ENCODE measurements at regions not wholly inside any gene's neighbourhood (a gene's known extent, or its start where the extent isn't known, plus 50 kb on each side); places are given as distances from the start of the nearest gene placed in this dataset.
A peak's percentile ranks its signal among the peaks of the same experiment; 100 is the strongest.

DNA sequence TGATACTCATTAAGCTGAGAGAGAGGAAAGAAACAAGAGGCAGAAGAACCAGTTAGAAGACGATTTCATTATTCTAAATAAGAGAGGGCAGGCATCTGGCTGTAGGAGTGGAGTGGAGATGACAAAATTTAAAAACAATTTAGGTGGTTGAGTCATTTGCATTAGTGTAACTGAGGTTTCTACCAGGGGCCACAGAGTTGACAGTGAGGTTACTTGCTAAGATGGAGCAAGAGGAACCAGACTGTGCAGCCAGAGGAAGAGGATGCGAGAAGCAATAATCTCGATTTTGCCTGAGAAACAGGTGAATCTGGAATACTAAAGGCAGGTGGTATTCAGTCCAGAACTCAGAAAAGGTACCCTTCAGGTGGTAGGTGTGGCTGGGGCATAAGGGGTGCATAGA is 491.9 kb downstream of the MID1IP1 start:
- 52% methylated on average over 3 of the region's 3 CpGs for WGBS (ENCODE audit: insufficient coverage)
- Mint-ChIP-seq H3K27ac (no peak overlapping the region), H3K4me3 (no peak overlapping the region)

DNA sequence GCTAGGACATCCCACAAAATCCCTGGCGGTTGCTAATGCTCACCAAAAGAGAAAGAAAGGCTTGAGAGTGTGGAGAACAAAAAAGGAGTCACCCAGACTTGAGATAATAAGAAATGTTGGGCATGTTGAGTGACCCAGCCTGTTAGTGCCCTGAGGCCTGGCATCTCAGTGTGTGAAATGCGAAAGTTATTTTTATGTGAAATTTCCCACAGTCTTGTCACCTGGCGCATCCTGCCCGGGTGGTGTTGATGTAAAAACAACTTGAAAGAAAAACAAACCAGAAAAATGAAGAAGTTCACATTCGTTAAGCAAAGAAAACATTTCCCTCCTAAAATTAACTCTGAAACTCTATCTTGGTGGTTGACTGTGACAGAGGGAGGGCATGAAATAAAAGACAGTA is 495.2 kb downstream of the MID1IP1 start:
- Mint-ChIP-seq H3K27ac (no peak overlapping the region), H3K4me3 (no peak overlapping the region), H3K9me3 (peaks cover 0 to 2% of the 10 kb centered on the region in 2 donors), H3K36me3 (no peaks in the 10 kb centered on the region), H3K27me3 (ENCODE audit: low read depth in 2 of 2) (peaks cover 11 to 13% of the 10 kb centered on the region in 2 donors), H3K4me1 (no peaks in the 10 kb centered on the region)
- no peaks in the 10 kb centered on the region for H3K36me3 ChIP-seq (ENCODE audit: control insufficient read depth, insufficient read depth, low read length)
- TF ChIP-seq, protein P1, sequence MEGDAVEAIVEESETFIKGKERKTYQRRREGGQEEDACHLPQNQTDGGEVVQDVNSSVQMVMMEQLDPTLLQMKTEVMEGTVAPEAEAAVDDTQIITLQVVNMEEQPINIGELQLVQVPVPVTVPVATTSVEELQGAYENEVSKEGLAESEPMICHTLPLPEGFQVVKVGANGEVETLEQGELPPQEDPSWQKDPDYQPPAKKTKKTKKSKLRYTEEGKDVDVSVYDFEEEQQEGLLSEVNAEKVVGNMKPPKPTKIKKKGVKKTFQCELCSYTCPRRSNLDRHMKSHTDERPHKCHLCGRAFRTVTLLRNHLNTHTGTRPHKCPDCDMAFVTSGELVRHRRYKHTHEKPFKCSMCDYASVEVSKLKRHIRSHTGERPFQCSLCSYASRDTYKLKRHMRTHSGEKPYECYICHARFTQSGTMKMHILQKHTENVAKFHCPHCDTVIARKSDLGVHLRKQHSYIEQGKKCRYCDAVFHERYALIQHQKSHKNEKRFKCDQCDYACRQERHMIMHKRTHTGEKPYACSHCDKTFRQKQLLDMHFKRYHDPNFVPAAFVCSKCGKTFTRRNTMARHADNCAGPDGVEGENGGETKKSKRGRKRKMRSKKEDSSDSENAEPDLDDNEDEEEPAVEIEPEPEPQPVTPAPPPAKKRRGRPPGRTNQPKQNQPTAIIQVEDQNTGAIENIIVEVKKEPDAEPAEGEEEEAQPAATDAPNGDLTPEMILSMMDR (IDR thresholded peaks at IDR 0.05) = no peak
- H3K27me3 ChIP-seq (ENCODE audit: control insufficient read depth, insufficient read depth, low read length) = no peaks in the 10 kb centered on the region
- WGBS (ENCODE audit: insufficient coverage) = 60% methylated on average over 3 of the region's 5 CpGs
- DNase-seq (peak in 1 of 2 donors; percentile 11), ATAC-seq (no peak)
- H3K4me1 ChIP-seq (ENCODE audit: control insufficient read depth, insufficient read depth, low read length) = no peaks in the 10 kb centered on the region
- intact Hi-C loops (cut with micrococcal nuclease) = no loop called here
- no peak overlapping the region for H3K4me3 ChIP-seq (ENCODE audit: low read length)
- no peak overlapping the region for H3K27ac ChIP-seq (ENCODE audit: low read length)
- H3K9me3 ChIP-seq (ENCODE audit: control insufficient read depth, insufficient read depth, low read length) = no peaks in the 10 kb centered on the region

More for the DNA sequence above, 491.9 kb downstream of the MID1IP1 start:
- H3K36me3 Mint-ChIP-seq = no peaks in the 10 kb centered on the region
- TF ChIP-seq, protein P1 (IDR thresholded peaks at IDR 0.05) = no peak
- no peak for ATAC-seq
- H3K4me1 Mint-ChIP-seq = no peaks in the 10 kb centered on the region
- DNase-seq = no peak
- Histone ChIP-seq H3K4me1 (ENCODE audit: control insufficient read depth, insufficient read depth, low read length) (no peaks in the 10 kb centered on the region), H3K27ac (ENCODE audit: low read length) (no peak overlapping the region), H3K9me3 (ENCODE audit: control insufficient read depth, insufficient read depth, low read length) (no peaks in the 10 kb centered on the region), H3K36me3 (ENCODE audit: control insufficient read depth, insufficient read depth, low read length) (no peaks in the 10 kb centered on the region), H3K27me3 (ENCODE audit: control insufficient read depth, insufficient read depth, low read length) (no peaks in the 10 kb centered on the region), H3K4me3 (ENCODE audit: low read length) (no peak overlapping the region)
- peaks cover 0 to 2% of the 10 kb centered on the region in 2 donors for H3K9me3 Mint-ChIP-seq
- peaks cover 11% of the 10 kb centered on the region in 2 donors for H3K27me3 Mint-ChIP-seq (ENCODE audit: low read depth in 2 of 2)
- intact Hi-C loops (cut with micrococcal nuclease) = no loop called here

DNA sequence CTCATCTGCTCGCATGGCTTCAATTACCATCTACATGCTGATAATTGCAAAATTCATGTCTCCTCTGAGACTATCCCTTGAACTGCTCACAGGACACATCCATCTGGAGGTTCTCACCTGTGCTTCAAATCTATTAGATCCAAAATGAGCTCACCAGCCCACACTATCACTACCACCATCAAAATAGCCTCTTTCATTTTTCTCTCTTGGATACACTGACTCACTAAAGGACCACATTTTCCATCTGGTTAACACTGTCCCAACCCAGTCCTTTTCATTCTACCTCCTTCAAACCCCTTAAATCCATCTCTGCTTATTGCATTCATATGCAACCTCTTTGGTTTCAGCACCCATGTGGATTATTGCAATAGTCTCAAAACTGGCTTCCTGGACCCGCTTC is 497.6 kb downstream of the MID1IP1 start:
- Histone ChIP-seq H3K4me3 (ENCODE audit: low read length) (no peak overlapping the region), H3K9me3 (ENCODE audit: control insufficient read depth, insufficient read depth, low read length) (peaks cover 8% of the 10 kb centered on the region), H3K4me1 (ENCODE audit: control insufficient read depth, insufficient read depth, low read length) (no peaks in the 10 kb centered on the region), H3K27ac (ENCODE audit: low read length) (no peak overlapping the region), H3K36me3 (ENCODE audit: control insufficient read depth, insufficient read depth, low read length) (no peaks in the 10 kb centered on the region), H3K27me3 (ENCODE audit: control insufficient read depth, insufficient read depth, low read length) (no peaks in the 10 kb centered on the region)
- Mint-ChIP-seq H3K4me3 (no peak overlapping the region), H3K27ac (no peak overlapping the region), H3K27me3 (ENCODE audit: low read depth in 2 of 2) (peaks cover 11 to 13% of the 10 kb centered on the region in 2 donors), H3K4me1 (no peaks in the 10 kb centered on the region), H3K9me3 (peaks cover 0 to 2% of the 10 kb centered on the region in 2 donors), H3K36me3 (no peaks in the 10 kb centered on the region)
- WGBS (ENCODE audit: insufficient coverage) = 93% methylated on average over 2 of the region's 2 CpGs
- no peak for DNase-seq
- no peak for ATAC-seq
- intact Hi-C loops (cut with micrococcal nuclease) = no loop called here
- TF ChIP-seq, protein P1 (IDR thresholded peaks at IDR 0.05) = no peak

DNA sequence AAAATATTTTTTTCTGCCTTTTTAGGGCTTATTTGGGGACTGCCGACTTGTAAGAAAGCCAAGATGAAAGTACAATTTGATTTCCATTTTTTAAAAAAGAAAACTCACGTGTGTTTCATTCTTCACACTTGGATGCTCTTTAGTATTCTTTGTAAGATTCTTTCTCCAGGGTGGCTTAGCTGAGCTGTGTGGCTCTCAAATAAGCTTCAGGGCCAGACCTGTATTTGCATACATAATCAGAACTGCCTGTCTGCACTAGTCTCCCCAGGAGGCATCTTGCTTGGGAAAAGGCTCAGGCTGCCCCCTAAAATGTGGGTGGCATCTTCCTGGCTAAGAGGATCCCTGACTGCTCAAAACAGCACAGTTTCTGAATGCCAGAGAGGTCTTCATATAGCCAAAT is 498.4 kb downstream of the MID1IP1 start:
- no peaks in the 10 kb centered on the region for H3K4me1 Mint-ChIP-seq
- no peak overlapping the region for H3K27ac Mint-ChIP-seq
- Histone ChIP-seq H3K27me3 (ENCODE audit: control insufficient read depth, insufficient read depth, low read length) (no peaks in the 10 kb centered on the region), H3K9me3 (ENCODE audit: control insufficient read depth, insufficient read depth, low read length) (peaks cover 8% of the 10 kb centered on the region), H3K4me3 (ENCODE audit: low read length) (no peak overlapping the region), H3K36me3 (ENCODE audit: control insufficient read depth, insufficient read depth, low read length) (no peaks in the 10 kb centered on the region), H3K4me1 (ENCODE audit: control insufficient read depth, insufficient read depth, low read length) (no peaks in the 10 kb centered on the region), H3K27ac (ENCODE audit: low read length) (no peak overlapping the region)
- ATAC-seq = no peak
- intact Hi-C loops (cut with micrococcal nuclease) = no loop called here
- H3K36me3 Mint-ChIP-seq = no peaks in the 10 kb centered on the region
- peaks cover 0 to 2% of the 10 kb centered on the region in 2 donors for H3K9me3 Mint-ChIP-seq
- no peak for DNase-seq
- H3K4me3 Mint-ChIP-seq = no peak overlapping the region
- TF ChIP-seq, protein P1 (IDR thresholded peaks at IDR 0.05) = no peak
- 88% methylated on average over 1 of the region's 2 CpGs for WGBS (ENCODE audit: insufficient coverage)
- peaks cover 7 to 13% of the 10 kb centered on the region in 2 donors for H3K27me3 Mint-ChIP-seq (ENCODE audit: low read depth in 2 of 2)

All from natural killer cell (primary cell).